ENCODE measurements at regions not wholly inside any gene's neighbourhood (a gene's known extent, or its start where the extent isn't known, plus 50 kb on each side); places are given as distances from the start of the nearest gene placed in this dataset.

GRCh38 chr11:23956586-23956985 lies 540.3 kb upstream of the LUZP2 start:
- TF ChIP-seq CTCF (IDR thresholded peaks at IDR 0.05; ENCODE audit: unreplicated experiment) = no peak
- H3K9me3 Mint-ChIP-seq (ENCODE audit: low read depth) = no peaks in the 10 kb centered on the region

GRCh38 chr11:23957314-23957713 lies 539.5 kb upstream of the LUZP2 start:
- Mint-ChIP-seq H3K27ac (no peak overlapping the region), H3K4me3 (ENCODE audit: low read depth) (no peak overlapping the region), H3K9me3 (ENCODE audit: low read depth) (no peaks in the 10 kb centered on the region)

More at GRCh38 chr11:23956586-23956985, 540.3 kb upstream of the LUZP2 start:
- Mint-ChIP-seq H3K4me1 (ENCODE audit: low read depth) (no peaks in the 10 kb centered on the region), H3K36me3 (ENCODE audit: insufficient read depth) (no peaks in the 10 kb centered on the region), H3K27me3 (no peaks in the 10 kb centered on the region), H3K27ac (no peak overlapping the region), H3K4me3 (ENCODE audit: low read depth) (no peak overlapping the region)
- DNase-seq (ENCODE audit: low spot score, unreplicated experiment) = no peak

GRCh38 chr11:23959462-23959861 lies 537.4 kb upstream of the LUZP2 start:
- H3K27ac Mint-ChIP-seq = no peak overlapping the region
- no peak for TF ChIP-seq CTCF (IDR thresholded peaks at IDR 0.05; ENCODE audit: unreplicated experiment)
- no peaks in the 10 kb centered on the region for H3K4me1 Mint-ChIP-seq (ENCODE audit: low read depth)

More at GRCh38 chr11:23957314-23957713, 539.5 kb upstream of the LUZP2 start:
- Mint-ChIP-seq H3K36me3 (ENCODE audit: insufficient read depth) (no peaks in the 10 kb centered on the region), H3K27me3 (no peaks in the 10 kb centered on the region), H3K4me1 (ENCODE audit: low read depth) (no peaks in the 10 kb centered on the region)
- no peak for TF ChIP-seq CTCF (IDR thresholded peaks at IDR 0.05; ENCODE audit: unreplicated experiment)
- no peak for DNase-seq (ENCODE audit: low spot score, unreplicated experiment)

GRCh38 chr11:23961503-23962338 lies 535.1 kb upstream of the LUZP2 start:
- H3K36me3 Mint-ChIP-seq (ENCODE audit: insufficient read depth) = no peaks in the 10 kb centered on the region
- H3K9me3 Mint-ChIP-seq (ENCODE audit: low read depth) = peaks cover 3% of the 10 kb centered on the region
- H3K27ac Mint-ChIP-seq = no peak overlapping the region
- no peak for DNase-seq (ENCODE audit: low spot score, unreplicated experiment)
- no peak overlapping the region for H3K4me3 Mint-ChIP-seq (ENCODE audit: low read depth)
- TF ChIP-seq CTCF (IDR thresholded peaks at IDR 0.05; ENCODE audit: unreplicated experiment) = no peak
- no peaks in the 10 kb centered on the region for H3K4me1 Mint-ChIP-seq (ENCODE audit: low read depth)
- no peaks in the 10 kb centered on the region for H3K27me3 Mint-ChIP-seq

More at GRCh38 chr11:23959462-23959861, 537.4 kb upstream of the LUZP2 start:
- Mint-ChIP-seq H3K4me3 (ENCODE audit: low read depth) (no peak overlapping the region), H3K9me3 (ENCODE audit: low read depth) (no peaks in the 10 kb centered on the region), H3K36me3 (ENCODE audit: insufficient read depth) (no peaks in the 10 kb centered on the region), H3K27me3 (no peaks in the 10 kb centered on the region)
- no peak for DNase-seq (ENCODE audit: low spot score, unreplicated experiment)

- no peaks in the 10 kb centered on the region for H3K9me3 Mint-ChIP-seq (ENCODE audit: low read depth)
- H3K27ac Mint-ChIP-seq = no peak overlapping the region
- peaks cover 28% of the 10 kb centered on the region for H3K4me1 Mint-ChIP-seq (ENCODE audit: low read depth)
- no peak for TF ChIP-seq CTCF (IDR thresholded peaks at IDR 0.05; ENCODE audit: unreplicated experiment)
- no peak for DNase-seq (ENCODE audit: low spot score, unreplicated experiment)
- H3K36me3 Mint-ChIP-seq (ENCODE audit: insufficient read depth) = no peaks in the 10 kb centered on the region
- no peaks in the 10 kb centered on the region for H3K27me3 Mint-ChIP-seq
- no peak overlapping the region for H3K4me3 Mint-ChIP-seq (ENCODE audit: low read depth)
Observed at GRCh38 chr11:23973244-23973643, 523.6 kb upstream of the LUZP2 start.

Measured in progenitor cell of endocrine pancreas (in vitro differentiated cells).